ENCODE measurements at regions not wholly inside any gene's neighbourhood (a gene's known extent, or its start where the extent isn't known, plus 50 kb on each side); places are given as distances from the start of the nearest gene placed in this dataset.

- peaks cover 0 to 3% of the 10 kb centered on the region in 2 donors for H3K9me3 ChIP-seq
- no peaks in the 10 kb centered on the region for H3K4me1 ChIP-seq
- TF ChIP-seq POLR2A (IDR thresholded peaks at IDR 0.05) (no peak), POLR2AphosphoS5 (IDR thresholded peaks at IDR 0.05) (no peak), CTCF (IDR thresholded peaks at IDR 0.05) (no peak)
- H3K27ac ChIP-seq, result no peak overlapping the region
- H3K4me3 ChIP-seq, result no peak overlapping the region
- intact Hi-C loops (cut with DNase I; ENCODE audit: low total_unique reads), result loop anchor here (5.0 kb wide), 1 partner anchor 533 kb away; no protein-coding TSS in a partner anchor
- H3K36me3 ChIP-seq, result no peaks in the 10 kb centered on the region
- no peak for DNase-seq (ENCODE audit: low spot score in 2 of 2)
- no peaks in the 10 kb centered on the region for H3K27me3 ChIP-seq
Measured at GRCh38 chr12:115650026-115650425, 627.5 kb downstream of the MED13L start.

GRCh38 chr12:115648463-115648862, 629.0 kb downstream of the MED13L start:
- intact Hi-C loops (cut with DNase I; ENCODE audit: low total_unique reads), result no loop called here
- Histone ChIP-seq H3K4me3 (no peak overlapping the region), H3K4me1 (no peaks in the 10 kb centered on the region), H3K36me3 (no peaks in the 10 kb centered on the region), H3K27me3 (no peaks in the 10 kb centered on the region), H3K27ac (no peak overlapping the region), H3K9me3 (peaks cover 0 to 3% of the 10 kb centered on the region in 2 donors)
- DNase-seq (ENCODE audit: low spot score in 2 of 2), result no peak
- TF ChIP-seq POLR2A (IDR thresholded peaks at IDR 0.05) (no peak), CTCF (IDR thresholded peaks at IDR 0.05) (no peak), POLR2AphosphoS5 (IDR thresholded peaks at IDR 0.05) (no peak)

- H3K4me1 ChIP-seq, result no peaks in the 10 kb centered on the region
- H3K4me3 ChIP-seq, result no peak overlapping the region
- H3K36me3 ChIP-seq, result no peaks in the 10 kb centered on the region
- no peak for TF ChIP-seq POLR2A (IDR thresholded peaks at IDR 0.05)
- TF ChIP-seq POLR2AphosphoS5 (IDR thresholded peaks at IDR 0.05), result no peak
- no peak for TF ChIP-seq CTCF (IDR thresholded peaks at IDR 0.05)
- H3K9me3 ChIP-seq, result peaks cover 0 to 3% of the 10 kb centered on the region in 2 donors
- no peak for DNase-seq (ENCODE audit: low spot score in 2 of 2)
- no peaks in the 10 kb centered on the region for H3K27me3 ChIP-seq
- intact Hi-C loops (cut with DNase I; ENCODE audit: low total_unique reads), result no loop called here
- no peak overlapping the region for H3K27ac ChIP-seq
Measured at GRCh38 chr12:115646210-115646609, 631.3 kb downstream of the MED13L start.

- TF ChIP-seq POLR2AphosphoS5 (IDR thresholded peaks at IDR 0.05) (no peak), CTCF (IDR thresholded peaks at IDR 0.05) (no peak), POLR2A (IDR thresholded peaks at IDR 0.05) (no peak)
- no peak for DNase-seq (ENCODE audit: low spot score in 2 of 2)
- no peaks in the 10 kb centered on the region for H3K4me1 ChIP-seq
- H3K36me3 ChIP-seq, result no peaks in the 10 kb centered on the region
- H3K9me3 ChIP-seq, result no peaks in the 10 kb centered on the region
- no peak overlapping the region for H3K4me3 ChIP-seq
- no peak overlapping the region for H3K27ac ChIP-seq
- intact Hi-C loops (cut with DNase I; ENCODE audit: low total_unique reads), result no loop called here
- no peaks in the 10 kb centered on the region for H3K27me3 ChIP-seq
Measured at GRCh38 chr12:115640929-115641328, 636.6 kb downstream of the MED13L start.

- no peak overlapping the region for H3K27ac ChIP-seq
- no peaks in the 10 kb centered on the region for H3K4me1 ChIP-seq
Measured at GRCh38 chr12:115639648-115640012, 637.9 kb downstream of the MED13L start.

More at GRCh38 chr12:115639648-115640012, 637.9 kb downstream of the MED13L start:
- no peaks in the 10 kb centered on the region for H3K36me3 ChIP-seq
- DNase-seq (ENCODE audit: low spot score in 2 of 2), result no peak
- no peak overlapping the region for H3K4me3 ChIP-seq
- no peak for TF ChIP-seq POLR2A (IDR thresholded peaks at IDR 0.05)
- no peak for TF ChIP-seq CTCF (IDR thresholded peaks at IDR 0.05)
- no peak for TF ChIP-seq POLR2AphosphoS5 (IDR thresholded peaks at IDR 0.05)
- intact Hi-C loops (cut with DNase I; ENCODE audit: low total_unique reads), result loop anchor here (10.0 kb wide), 1 partner anchor 975 kb away; no protein-coding TSS in a partner anchor
- H3K27me3 ChIP-seq, result no peaks in the 10 kb centered on the region
- H3K9me3 ChIP-seq, result no peaks in the 10 kb centered on the region
